ENCODE measurements at regions not wholly inside any gene's neighbourhood (a gene's known extent, or its start where the extent isn't known, plus 50 kb on each side); places are given as distances from the start of the nearest gene placed in this dataset. TPM values are rescaled to one million over a fixed set of nuclear protein-coding genes. Genes with fewer than 3 reads are reported as not detected.
"Not testable (repeated sequence)": the region's sequence is repeated elsewhere in the genome, so short reads cannot be mapped to it uniquely, and the experiment has no call there.

- Histone ChIP-seq H3K9me3 (no peaks in the 10 kb centered on the region), H3K4me1 (no peaks in the 10 kb centered on the region), H3K27me3 (no peaks in the 10 kb centered on the region), H3K27ac (no peak overlapping the region), H3K4me3 (no peak overlapping the region), H3K36me3 (no peaks in the 10 kb centered on the region)
- intact Hi-C loops (cut with DNase I; ENCODE audit: low total_unique reads) = no loop called here
- TF ChIP-seq, protein P1, sequence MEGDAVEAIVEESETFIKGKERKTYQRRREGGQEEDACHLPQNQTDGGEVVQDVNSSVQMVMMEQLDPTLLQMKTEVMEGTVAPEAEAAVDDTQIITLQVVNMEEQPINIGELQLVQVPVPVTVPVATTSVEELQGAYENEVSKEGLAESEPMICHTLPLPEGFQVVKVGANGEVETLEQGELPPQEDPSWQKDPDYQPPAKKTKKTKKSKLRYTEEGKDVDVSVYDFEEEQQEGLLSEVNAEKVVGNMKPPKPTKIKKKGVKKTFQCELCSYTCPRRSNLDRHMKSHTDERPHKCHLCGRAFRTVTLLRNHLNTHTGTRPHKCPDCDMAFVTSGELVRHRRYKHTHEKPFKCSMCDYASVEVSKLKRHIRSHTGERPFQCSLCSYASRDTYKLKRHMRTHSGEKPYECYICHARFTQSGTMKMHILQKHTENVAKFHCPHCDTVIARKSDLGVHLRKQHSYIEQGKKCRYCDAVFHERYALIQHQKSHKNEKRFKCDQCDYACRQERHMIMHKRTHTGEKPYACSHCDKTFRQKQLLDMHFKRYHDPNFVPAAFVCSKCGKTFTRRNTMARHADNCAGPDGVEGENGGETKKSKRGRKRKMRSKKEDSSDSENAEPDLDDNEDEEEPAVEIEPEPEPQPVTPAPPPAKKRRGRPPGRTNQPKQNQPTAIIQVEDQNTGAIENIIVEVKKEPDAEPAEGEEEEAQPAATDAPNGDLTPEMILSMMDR (IDR thresholded peaks at IDR 0.05) = no peak
- no peak for TF ChIP-seq POLR2A (IDR thresholded peaks at IDR 0.05)
- DNase-seq = no peak
Observed at GRCh38 chrX:73913580-73913979, 61.1 kb upstream of the XIST start.

DNA sequence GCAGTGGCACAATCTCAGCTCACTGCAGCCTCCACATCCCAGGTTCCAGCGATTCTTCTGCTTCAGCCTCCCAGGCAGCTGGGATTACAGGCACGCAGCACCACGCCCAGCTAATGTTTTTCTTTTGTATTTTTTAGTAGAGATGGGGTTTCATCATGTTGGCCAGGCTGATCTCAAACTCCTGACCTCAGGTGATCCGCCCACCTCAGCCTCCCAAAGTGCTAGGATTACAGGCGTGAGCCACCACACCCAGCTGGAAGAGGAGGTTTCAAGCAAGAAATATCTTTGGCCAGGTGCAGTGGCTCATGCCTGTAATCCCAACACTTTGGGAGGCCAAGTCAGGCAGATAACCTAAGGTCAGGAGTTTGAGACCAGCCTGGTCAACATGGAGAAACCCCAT is 59.4 kb upstream of the XIST start:
- intact Hi-C loops (cut with DNase I; ENCODE audit: low total_unique reads); H3K27ac ChIP-seq; H3K36me3 ChIP-seq; DNase-seq; H3K27me3 ChIP-seq; H3K9me3 ChIP-seq; H3K4me3 ChIP-seq; H3K4me1 ChIP-seq: not testable (repeated sequence)

- H3K4me3 ChIP-seq; H3K9me3 ChIP-seq; H3K36me3 ChIP-seq; H3K27me3 ChIP-seq; H3K4me1 ChIP-seq; DNase-seq; H3K27ac ChIP-seq; intact Hi-C loops (cut with DNase I; ENCODE audit: low total_unique reads): not testable (repeated sequence)
Observed at GRCh38 chrX:73905749-73906374, 53.3 kb upstream of the XIST start.

GRCh38 chrX:73903941-73904340 is 51.4 kb upstream of the XIST start:
- intact Hi-C loops (cut with DNase I; ENCODE audit: low total_unique reads) = no loop called here
- no peaks in the 10 kb centered on the region for H3K9me3 ChIP-seq
- TF ChIP-seq, protein P1 (IDR thresholded peaks at IDR 0.05) = no peak
- no peak for TF ChIP-seq POLR2A (IDR thresholded peaks at IDR 0.05)
- no peak overlapping the region for H3K4me3 ChIP-seq
- H3K36me3 ChIP-seq = no peaks in the 10 kb centered on the region
- H3K27me3 ChIP-seq = no peaks in the 10 kb centered on the region
- no peaks in the 10 kb centered on the region for H3K4me1 ChIP-seq
- H3K27ac ChIP-seq = no peak overlapping the region
- DNase-seq = no peak

MicroRNA genes in the stretch of these regions (microRNA counts, 767-probe panel; counts per million panel counts)
- microRNA hsa-miR-374b-5p (5,796 to 7,064 counts per million in 2 donors), microRNA hsa-miR-374c-5p (0 counts per million in 2 donors), microRNA hsa-miR-421 (0 to 3,495 counts per million in 2 donors)

Small RNA genes lying in the stretch of these regions (microRNA-seq; reads per million reads assigned to microRNA genes)
- gene MIR374B (ENCODE audit: borderline microRNAs expressed, borderline replicate concordance) (not detected), gene MIR374C (ENCODE audit: borderline microRNAs expressed, borderline replicate concordance) (not detected), gene MIR421 (ENCODE audit: borderline microRNAs expressed, borderline replicate concordance) (79.9 reads per million, percentile 51 among the genes with 10 or more reads in this experiment)

Small RNA genes lying in the stretch of these regions (small RNA-seq; reads per million reads assigned to genes)
- not detected for gene ATP5MDP1
- not detected for gene DDX3P2
- 2.5 reads per million, percentile 79 among the genes with 10 or more reads in this experiment for gene MIR374B
- gene MIR421 = 12.5 reads per million, percentile 90 among the genes with 10 or more reads in this experiment
- not detected for gene RF02124
- gene RF02125 = not detected
